ENCODE measurements at regions not wholly inside any gene's neighbourhood (a gene's known extent, or its start where the extent isn't known, plus 50 kb on each side); places are given as distances from the start of the nearest gene placed in this dataset.

- peak; percentile 27 to 58 (median 53) for TF ChIP-seq CTCF (optimal IDR thresholded peaks at IDR 0.05 in 1 of 3, IDR thresholded peaks at IDR 0.05 in 1 of 3, conservative IDR thresholded peaks at IDR 0.05 in 1 of 3; ENCODE audit: extremely low read depth in 1 of 3, insufficient read depth in 2 of 3, low read length in 3 of 3)
- no peak for TF ChIP-seq EZH2 (IDR thresholded peaks at IDR 0.05; ENCODE audit: low read length)
Measured at GRCh38 chr1:108049178-108049819, 84.3 kb upstream of the VAV3 start.

Measured in keratinocyte (primary cell).